Eye (tissue), 1 donor: ENCODE measurements at regions not wholly inside any gene's neighbourhood (a gene's known extent, or its start where the extent isn't known, plus 50 kb on each side); places are given as distances from the start of the nearest gene placed in this dataset.
A peak's percentile ranks its signal among the peaks of the same experiment; 100 is the strongest.
"Not testable (repeated sequence)": the region's sequence is repeated elsewhere in the genome, so short reads cannot be mapped to it uniquely, and the experiment has no call there.

Source experiments
- DNase-seq: peaks from one replicate; pipeline ENCODE4 v3.0.0-alpha.2; 2015

GRCh38 chr17:77322514-77323412, 182.0 kb downstream of the SEC14L1 start:
- DNase-seq, result peak; percentile 67

- DNase-seq, result no peak
Observed at GRCh38 chr17:77323413-77324171, 182.8 kb downstream of the SEC14L1 start.

- DNase-seq, result no peak
Observed at GRCh38 chr17:77324227-77324626, 183.5 kb downstream of the SEC14L1 start.

DNA sequence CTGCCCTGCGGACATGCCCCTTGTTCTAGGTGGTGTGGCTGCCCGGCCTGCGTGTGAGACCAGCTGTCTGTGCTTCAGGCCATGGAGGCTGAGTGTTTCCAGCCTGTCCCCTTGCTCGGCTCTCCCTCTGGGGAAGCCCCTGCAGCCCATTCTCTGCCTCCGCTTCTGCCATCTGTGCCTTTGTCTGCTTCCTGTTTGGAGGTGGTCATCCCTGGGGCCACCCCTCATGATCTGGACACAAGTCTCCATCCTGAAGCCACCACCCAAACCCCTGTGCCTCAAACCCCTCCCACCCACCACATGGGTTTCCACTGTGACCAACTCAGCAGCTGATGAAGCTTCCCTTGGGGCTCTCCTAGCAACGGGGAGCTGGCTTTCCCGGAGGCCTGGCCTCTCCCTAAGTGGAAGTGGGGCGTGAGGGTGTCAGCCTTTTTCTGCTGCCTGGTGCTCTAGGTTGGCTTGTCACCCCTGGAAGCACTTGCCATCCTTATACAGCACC, 184.9 kb downstream of the SEC14L1 start:
- no peak for DNase-seq

DNA sequence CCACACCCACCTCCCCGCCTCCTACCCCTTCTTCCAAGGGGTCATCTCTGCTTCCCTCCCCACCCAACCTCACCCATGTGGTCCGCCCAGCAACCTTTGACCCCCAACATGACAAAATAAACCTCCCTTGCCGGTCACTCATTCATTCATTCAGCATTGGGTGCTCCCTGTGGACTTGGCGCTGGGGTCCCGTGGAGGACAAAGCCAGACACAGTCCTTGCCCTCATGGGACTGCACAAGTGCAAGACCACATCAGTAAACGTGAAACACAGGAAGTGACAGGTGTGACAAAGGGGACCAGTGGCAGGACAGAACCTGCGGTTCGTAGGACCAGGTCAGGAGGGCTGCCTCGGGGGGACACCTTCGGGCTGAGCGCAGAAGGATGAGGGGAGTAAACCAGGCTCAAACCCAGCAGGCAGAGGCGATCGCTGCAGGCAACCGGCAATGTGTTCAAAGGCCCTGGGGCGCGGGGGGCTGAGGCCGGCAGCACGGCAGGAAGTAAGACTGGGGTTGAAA, 185.4 kb downstream of the SEC14L1 start:
- no peak for DNase-seq

- DNase-seq, result no peak
Observed at GRCh38 chr17:77326636-77327035, 185.9 kb downstream of the SEC14L1 start.

DNA sequence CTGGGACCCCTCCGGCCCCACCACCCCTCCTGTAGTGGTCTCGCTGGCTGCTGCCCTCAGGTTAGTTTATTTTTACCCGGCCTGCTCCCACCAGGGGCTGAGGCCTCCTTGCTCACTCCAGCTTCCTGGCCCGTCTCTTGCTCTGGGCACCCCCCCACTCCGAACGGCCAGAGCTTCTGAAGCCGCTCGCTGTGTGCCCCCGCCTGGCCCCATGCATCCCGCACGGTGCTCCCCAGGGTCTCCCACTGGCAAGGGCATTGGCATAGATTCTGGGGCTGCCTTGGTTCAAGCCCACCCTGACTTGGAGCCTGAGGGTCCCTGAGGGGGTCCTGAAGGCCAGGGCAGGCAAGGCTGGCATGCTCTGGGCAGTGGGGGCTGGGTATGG, 186.4 kb downstream of the SEC14L1 start:
- DNase-seq, result no peak

GRCh38 chr17:77327566-77328464, 187.0 kb downstream of the SEC14L1 start:
- no peak for DNase-seq

DNA sequence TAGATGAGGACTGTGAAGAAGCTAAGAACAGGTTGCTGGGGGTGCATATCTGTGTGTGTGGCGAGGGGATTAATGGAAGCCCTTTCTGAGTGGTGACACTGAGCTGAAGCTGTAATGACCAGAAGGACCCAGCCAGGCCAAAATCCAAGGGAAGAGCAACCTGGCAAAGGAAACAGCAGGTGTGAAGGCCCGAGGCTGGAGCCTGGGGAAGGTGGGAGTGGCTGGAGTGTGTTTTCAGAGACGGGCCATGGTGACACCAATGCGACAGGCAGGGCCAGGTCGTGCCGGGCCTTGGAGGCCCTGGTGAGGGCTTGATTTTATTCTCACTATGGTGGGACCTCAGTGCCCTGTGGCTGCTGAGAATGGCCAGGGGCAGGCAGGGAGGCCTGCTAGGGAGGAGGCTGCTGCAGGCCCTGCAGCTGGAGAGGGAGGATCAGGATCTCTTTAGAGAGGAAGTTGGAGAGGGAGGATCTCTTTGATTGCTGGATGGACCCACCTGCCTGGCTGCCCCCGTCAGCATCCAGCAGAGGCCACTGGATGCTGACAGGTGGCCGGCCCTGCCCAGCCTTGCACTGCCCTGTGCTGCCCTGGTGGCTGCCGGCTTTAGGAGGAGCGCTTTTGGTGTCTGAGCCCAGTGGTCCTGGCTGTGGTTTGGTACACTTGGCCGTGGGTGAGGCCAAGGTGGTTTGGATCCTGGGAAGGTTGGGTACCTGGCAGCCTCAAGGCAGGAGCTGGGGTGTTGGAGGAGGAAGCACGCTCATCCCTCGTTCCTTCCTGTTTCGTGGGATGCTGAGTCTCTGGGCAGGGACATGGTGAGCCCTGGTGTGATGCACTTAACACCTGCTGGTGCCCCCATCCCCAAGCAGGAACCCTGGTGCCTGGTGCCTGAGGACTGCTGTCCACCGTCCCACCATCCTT, 188.3 kb downstream of the SEC14L1 start:
- DNase-seq, result no peak

GRCh38 chr17:77329741-77330531, 189.2 kb downstream of the SEC14L1 start:
- no peak for DNase-seq

- no peak for DNase-seq
Observed at GRCh38 chr17:77330602-77331081, 189.9 kb downstream of the SEC14L1 start.

- peak; percentile 96 for DNase-seq
Observed at GRCh38 chr17:77331301-77331864, 190.6 kb downstream of the SEC14L1 start.

DNA sequence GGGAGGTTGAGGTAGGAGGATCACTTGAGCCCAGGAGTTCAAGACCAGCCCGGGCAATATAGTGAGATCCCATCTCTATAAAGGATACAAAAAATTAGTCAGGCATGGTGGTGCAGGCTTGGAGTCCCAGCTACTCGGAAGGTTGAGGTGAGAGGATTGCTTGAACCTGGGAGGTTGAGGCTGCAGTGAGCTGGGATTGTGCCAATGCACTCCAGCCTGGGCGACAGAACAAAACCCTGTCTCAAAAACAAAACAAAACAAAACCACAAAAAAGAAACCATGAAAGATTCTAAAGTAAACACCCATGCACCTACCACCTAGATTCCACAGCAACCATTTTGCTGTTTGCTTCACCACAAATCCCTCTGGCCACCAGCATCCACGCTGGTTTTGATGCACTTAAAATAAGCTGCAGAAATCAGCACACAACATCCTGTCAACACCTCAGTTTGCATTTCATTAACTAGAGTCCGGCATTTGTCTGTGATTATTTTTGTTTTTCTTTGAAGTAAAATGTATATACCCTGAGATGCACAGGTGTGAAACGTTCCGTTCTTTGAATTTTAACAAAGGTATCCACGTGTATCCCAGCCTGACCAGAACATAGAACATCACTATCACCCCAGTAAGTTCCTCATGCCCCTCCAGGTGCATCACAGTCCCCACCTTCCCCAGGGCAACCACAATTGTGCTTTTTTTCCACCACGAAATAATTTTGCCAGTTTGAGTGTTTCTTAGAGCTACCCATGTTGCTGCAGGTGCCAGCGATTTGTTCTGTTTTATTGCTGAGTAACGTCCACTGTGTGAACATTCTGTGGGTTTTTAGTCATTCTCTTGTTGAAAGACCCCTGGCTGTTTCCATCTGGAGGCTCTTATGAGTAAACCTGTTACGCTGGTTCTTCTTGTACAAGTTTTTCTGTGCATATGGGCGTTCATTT, 191.5 kb downstream of the SEC14L1 start:
- DNase-seq, result no peak

- no peak for DNase-seq
Observed at GRCh38 chr17:77332981-77333685, 192.4 kb downstream of the SEC14L1 start.

- no peak for DNase-seq
Observed at GRCh38 chr17:77337150-77337549, 196.4 kb downstream of the SEC14L1 start.

- DNase-seq, result no peak
Observed at GRCh38 chr17:77341069-77341541, 200.3 kb downstream of the SEC14L1 start.

GRCh38 chr17:77342656-77342990, 201.9 kb downstream of the SEC14L1 start:
- DNase-seq, result not testable (repeated sequence)
